Stimulated activated effector memory CD8-positive, alpha-beta T cell treated with anti-CD3 and anti-CD28 coated beads, Interleukin-12 subunit alpha, Interleukin-12 subunit beta, amount 100 ng/mL, for 72 hours (primary cell): ENCODE measurements at regions not wholly inside any gene's neighbourhood (a gene's known extent, or its start where the extent isn't known, plus 50 kb on each side); places are given as distances from the start of the nearest gene placed in this dataset.

ENCODE experiments used
- ATAC-seq: fragments of 150-1000 bp; cut with Tn5 transposase; 2 replicates; pipeline ENCODE4 v1.10.0; 2021
- DNase-seq, 2 donors: peaks; one replicate each; pipeline ENCODE4 v3.0.0; 2021 to 2022; ENCODE audit warnings: low spot score in 2 of 2
- H3K27ac Mint-ChIP-seq: one replicate; pipeline ENCODE4 v1.8.0; 2022; ENCODE audit warnings: mild to moderate bottlenecking, mixed read lengths
- H3K36me3 Mint-ChIP-seq: one replicate; pipeline ENCODE4 v1.8.0; 2022; ENCODE audit warnings: mild to moderate bottlenecking, mixed read lengths
- H3K4me1 Mint-ChIP-seq: one replicate; pipeline ENCODE4 v1.8.0; 2022; ENCODE audit warnings: mixed read lengths
- H3K4me3 Mint-ChIP-seq: one replicate; pipeline ENCODE4 v1.8.0; 2022; ENCODE audit warnings: mild to moderate bottlenecking, mixed read lengths
- H3K9me3 Mint-ChIP-seq: one replicate; pipeline ENCODE4 v1.8.0; 2022; ENCODE audit warnings: mixed read lengths

- no peaks in the 10 kb centered on the region for H3K4me1 Mint-ChIP-seq
- no peak overlapping the region for H3K27ac Mint-ChIP-seq
- no peak for DNase-seq
- no peaks in the 10 kb centered on the region for H3K36me3 Mint-ChIP-seq
- no peak overlapping the region for H3K4me3 Mint-ChIP-seq
- H3K9me3 Mint-ChIP-seq: peaks cover 3% of the 10 kb centered on the region
- ATAC-seq: no peak
These were observed 788.9 kb upstream of the TBX3 start for GRCh38 chr12:115472852-115473251.

- Mint-ChIP-seq H3K4me3 (no peak overlapping the region), H3K9me3 (peaks cover 3% of the 10 kb centered on the region), H3K36me3 (no peaks in the 10 kb centered on the region), H3K27ac (no peak overlapping the region), H3K4me1 (no peaks in the 10 kb centered on the region)
- DNase-seq: no peak
- ATAC-seq: no peak
These were observed 787.0 kb upstream of the TBX3 start for GRCh38 chr12:115470977-115471376.

- Mint-ChIP-seq H3K4me1 (no peaks in the 10 kb centered on the region), H3K4me3 (no peak overlapping the region), H3K36me3 (no peaks in the 10 kb centered on the region), H3K27ac (no peak overlapping the region), H3K9me3 (peaks cover 3% of the 10 kb centered on the region)
- DNase-seq (no peak), ATAC-seq (no peak)
These were observed 786.6 kb upstream of the TBX3 start for GRCh38 chr12:115470526-115470925.

- no peak for DNase-seq
- Mint-ChIP-seq H3K27ac (no peak overlapping the region), H3K4me1 (no peaks in the 10 kb centered on the region), H3K36me3 (no peaks in the 10 kb centered on the region), H3K9me3 (peaks cover 3% of the 10 kb centered on the region), H3K4me3 (no peak overlapping the region)
- ATAC-seq: no peak
These were observed 784.1 kb upstream of the TBX3 start for GRCh38 chr12:115468087-115468510.

- Mint-ChIP-seq H3K36me3 (no peaks in the 10 kb centered on the region), H3K4me1 (no peaks in the 10 kb centered on the region), H3K27ac (no peak overlapping the region), H3K9me3 (peaks cover 3% of the 10 kb centered on the region), H3K4me3 (no peak overlapping the region)
- ATAC-seq (no peak), DNase-seq (no peak)
These were observed 783.6 kb upstream of the TBX3 start for GRCh38 chr12:115467531-115467930.

GRCh38 chr12:115466076-115466475 lies 782.1 kb upstream of the TBX3 start:
- ATAC-seq (no peak), DNase-seq (no peak)
- H3K4me3 Mint-ChIP-seq: no peak overlapping the region
- H3K36me3 Mint-ChIP-seq: no peaks in the 10 kb centered on the region
- peaks cover 3% of the 10 kb centered on the region for H3K9me3 Mint-ChIP-seq
- no peaks in the 10 kb centered on the region for H3K4me1 Mint-ChIP-seq
- H3K27ac Mint-ChIP-seq: no peak overlapping the region

GRCh38 chr12:115464661-115465060 lies 780.7 kb upstream of the TBX3 start:
- Mint-ChIP-seq H3K36me3 (no peaks in the 10 kb centered on the region), H3K4me1 (no peaks in the 10 kb centered on the region), H3K27ac (no peak overlapping the region), H3K4me3 (no peak overlapping the region), H3K9me3 (peaks cover 9% of the 10 kb centered on the region)
- no peak for ATAC-seq
- DNase-seq: no peak

GRCh38 chr12:115464111-115464581 lies 780.2 kb upstream of the TBX3 start:
- H3K4me1 Mint-ChIP-seq: no peaks in the 10 kb centered on the region
- H3K4me3 Mint-ChIP-seq: no peak overlapping the region
- H3K9me3 Mint-ChIP-seq: peaks cover 10% of the 10 kb centered on the region
- H3K36me3 Mint-ChIP-seq: no peaks in the 10 kb centered on the region
- DNase-seq (no peak), ATAC-seq (no peak)
- H3K27ac Mint-ChIP-seq: no peak overlapping the region

GRCh38 chr12:115461401-115461800 lies 777.4 kb upstream of the TBX3 start:
- H3K4me3 Mint-ChIP-seq: no peak overlapping the region
- peaks cover 12% of the 10 kb centered on the region for H3K9me3 Mint-ChIP-seq
- ATAC-seq (no peak), DNase-seq (no peak)
- no peak overlapping the region for H3K27ac Mint-ChIP-seq
- no peaks in the 10 kb centered on the region for H3K36me3 Mint-ChIP-seq
- no peaks in the 10 kb centered on the region for H3K4me1 Mint-ChIP-seq

GRCh38 chr12:115457798-115458197 lies 773.8 kb upstream of the TBX3 start:
- Mint-ChIP-seq H3K4me3 (no peak overlapping the region), H3K4me1 (peaks cover under 1% of the 10 kb centered on the region), H3K9me3 (peaks cover 12% of the 10 kb centered on the region), H3K36me3 (no peaks in the 10 kb centered on the region), H3K27ac (no peak overlapping the region)
- DNase-seq (no peak), ATAC-seq (no peak)

- ATAC-seq: no peak
- Mint-ChIP-seq H3K36me3 (no peaks in the 10 kb centered on the region), H3K4me3 (no peak overlapping the region), H3K27ac (no peak overlapping the region), H3K4me1 (peaks cover 8% of the 10 kb centered on the region), H3K9me3 (peaks cover 14% of the 10 kb centered on the region)
- no peak for DNase-seq
These were observed 773.1 kb upstream of the TBX3 start for GRCh38 chr12:115456946-115457689.

GRCh38 chr12:115455268-115455681 lies 771.3 kb upstream of the TBX3 start:
- Mint-ChIP-seq H3K4me1 (peaks cover 9% of the 10 kb centered on the region), H3K27ac (no peak overlapping the region), H3K9me3 (peaks cover 11% of the 10 kb centered on the region), H3K4me3 (no peak overlapping the region), H3K36me3 (no peaks in the 10 kb centered on the region)
- DNase-seq (no peak), ATAC-seq (no peak)

- Mint-ChIP-seq H3K27ac (no peak overlapping the region), H3K4me1 (peaks cover 9% of the 10 kb centered on the region), H3K36me3 (no peaks in the 10 kb centered on the region), H3K4me3 (no peak overlapping the region), H3K9me3 (peaks cover 8% of the 10 kb centered on the region)
- ATAC-seq (no peak), DNase-seq (no peak)
These were observed 768.8 kb upstream of the TBX3 start for GRCh38 chr12:115452751-115453281.

- ATAC-seq (peak; percentile 34), DNase-seq (no peak)
- Mint-ChIP-seq H3K4me1 (peaks cover 9% of the 10 kb centered on the region), H3K27ac (no peak overlapping the region), H3K36me3 (no peaks in the 10 kb centered on the region), H3K9me3 (peaks cover 8% of the 10 kb centered on the region), H3K4me3 (no peak overlapping the region)
These were observed 768.1 kb upstream of the TBX3 start for GRCh38 chr12:115451780-115452736.

- Mint-ChIP-seq H3K9me3 (peaks cover 6% of the 10 kb centered on the region), H3K27ac (no peak overlapping the region), H3K4me1 (peaks cover 9% of the 10 kb centered on the region), H3K4me3 (no peak overlapping the region), H3K36me3 (no peaks in the 10 kb centered on the region)
- ATAC-seq: no peak
- DNase-seq: no peak
These were observed 767.3 kb upstream of the TBX3 start for GRCh38 chr12:115451151-115451779.
